Esophagus squamous epithelium (tissue), 5 donors: ENCODE measurements at regions not wholly inside any gene's neighbourhood (a gene's known extent, or its start where the extent isn't known, plus 50 kb on each side); places are given as distances from the start of the nearest gene placed in this dataset.
"Not testable (repeated sequence)": the region's sequence is repeated elsewhere in the genome, so short reads cannot be mapped to it uniquely, and the experiment has no call there.

Experiments used
- DNase-seq: peaks from one replicate; lab custom pipeline; 2025; lab: John Stamatoyannopoulos, UW
- H3K27ac ChIP-seq, 4 donors: fragments of 200-600 bp; sonication (generic); one replicate each; pipeline ENCODE4 v1.5.1; 2016 to 2019; ENCODE audit warnings: mild to moderate bottlenecking in 1 of 4
- H3K27me3 ChIP-seq, 4 donors: fragments of 200-600 bp; sonication (generic); 1 replicate in 3 of 4; 2 replicates in 1 of 4; pipeline versions ENCODE4 v1.5.1 to v1.6.0; 2017 to 2021; ENCODE audit warnings: antibody characterized with exemption in 1 of 4
- H3K36me3 ChIP-seq, 3 donors: fragments of 200-600 bp; sonication (generic); one replicate each; pipeline ENCODE4 v1.5.1; 2016 to 2019
- H3K4me1 ChIP-seq, 3 donors: fragments of 200-600 bp; sonication (generic); one replicate each; pipeline ENCODE4 v1.5.1; 2017 to 2019
- H3K4me3 ChIP-seq, 4 donors: fragments of 200-600 bp; sonication (generic); 1 replicate in 3 of 4; 2 replicates in 1 of 4; pipeline ENCODE4 v1.5.1; 2016 to 2019; ENCODE audit warnings: mild to moderate bottlenecking in 2 of 4, moderate library complexity in 1 of 4
- H3K9me3 ChIP-seq, 3 donors: fragments of 200-600 bp; sonication (generic); one replicate each; pipeline ENCODE4 v1.5.1; 2016 to 2019
- POLR2A ChIP-seq, 4 donors: fragments of 450-650 bp; IDR thresholded peaks; one replicate each; pipeline ENCODE4 v1.6.1; 2017; ENCODE audit warnings: antibody characterized with exemption in 4 of 4, mild to moderate bottlenecking in 4 of 4, moderate library complexity in 3 of 4
- WGBS, 2 donors: methylation state at CpG; one replicate each; pipeline ENCODE4 v1.1.5; 2018; 5-methylcytosine and 5-hydroxymethylcytosine counted together
- intact Hi-C: fragments of 100-400 bp; cut with DNase I; formaldehyde crosslinking; loops from one replicate; pipeline ENCODE4 v1.15.0; 2022
- TF ChIP-seq, protein P1 (sequence below), 6 experiments: fragments of 450-650 bp in 4 of 6; fragments of 200-600 bp in 2 of 6; sonication (generic) in 2 of 6; IDR thresholded peaks; one replicate each; pipeline ENCODE4 v1.5.1; 2016 to 2019; ENCODE audit warnings: antibody characterized with exemption in 6 of 6, mild to moderate bottlenecking in 4 of 6, moderate library complexity in 4 of 6
- donor health status: DM: yes; HTN: yes; CAD: no.

- Histone ChIP-seq H3K9me3 (no peaks in the 10 kb centered on the region), H3K27me3 (no peaks in the 10 kb centered on the region), H3K4me3 (no peak overlapping the region), H3K4me1 (peaks cover 0 to 21% (median 0%) of the 10 kb centered on the region in 3 donors), H3K27ac (no peak overlapping the region), H3K36me3 (no peaks in the 10 kb centered on the region)
- 55 to 57% methylated on average over 13 of the region's 13 CpGs for WGBS, 2 donors
- intact Hi-C loops, result no loop called here
- no peak for TF ChIP-seq POLR2A (IDR thresholded peaks at IDR 0.05)
- TF ChIP-seq, protein P1, sequence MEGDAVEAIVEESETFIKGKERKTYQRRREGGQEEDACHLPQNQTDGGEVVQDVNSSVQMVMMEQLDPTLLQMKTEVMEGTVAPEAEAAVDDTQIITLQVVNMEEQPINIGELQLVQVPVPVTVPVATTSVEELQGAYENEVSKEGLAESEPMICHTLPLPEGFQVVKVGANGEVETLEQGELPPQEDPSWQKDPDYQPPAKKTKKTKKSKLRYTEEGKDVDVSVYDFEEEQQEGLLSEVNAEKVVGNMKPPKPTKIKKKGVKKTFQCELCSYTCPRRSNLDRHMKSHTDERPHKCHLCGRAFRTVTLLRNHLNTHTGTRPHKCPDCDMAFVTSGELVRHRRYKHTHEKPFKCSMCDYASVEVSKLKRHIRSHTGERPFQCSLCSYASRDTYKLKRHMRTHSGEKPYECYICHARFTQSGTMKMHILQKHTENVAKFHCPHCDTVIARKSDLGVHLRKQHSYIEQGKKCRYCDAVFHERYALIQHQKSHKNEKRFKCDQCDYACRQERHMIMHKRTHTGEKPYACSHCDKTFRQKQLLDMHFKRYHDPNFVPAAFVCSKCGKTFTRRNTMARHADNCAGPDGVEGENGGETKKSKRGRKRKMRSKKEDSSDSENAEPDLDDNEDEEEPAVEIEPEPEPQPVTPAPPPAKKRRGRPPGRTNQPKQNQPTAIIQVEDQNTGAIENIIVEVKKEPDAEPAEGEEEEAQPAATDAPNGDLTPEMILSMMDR (IDR thresholded peaks at IDR 0.05), result no peak
- DNase-seq, result no peak
These were observed 92.1 kb upstream of the CREB1 start for GRCh38 chr2:207437524-207438143.

DNA sequence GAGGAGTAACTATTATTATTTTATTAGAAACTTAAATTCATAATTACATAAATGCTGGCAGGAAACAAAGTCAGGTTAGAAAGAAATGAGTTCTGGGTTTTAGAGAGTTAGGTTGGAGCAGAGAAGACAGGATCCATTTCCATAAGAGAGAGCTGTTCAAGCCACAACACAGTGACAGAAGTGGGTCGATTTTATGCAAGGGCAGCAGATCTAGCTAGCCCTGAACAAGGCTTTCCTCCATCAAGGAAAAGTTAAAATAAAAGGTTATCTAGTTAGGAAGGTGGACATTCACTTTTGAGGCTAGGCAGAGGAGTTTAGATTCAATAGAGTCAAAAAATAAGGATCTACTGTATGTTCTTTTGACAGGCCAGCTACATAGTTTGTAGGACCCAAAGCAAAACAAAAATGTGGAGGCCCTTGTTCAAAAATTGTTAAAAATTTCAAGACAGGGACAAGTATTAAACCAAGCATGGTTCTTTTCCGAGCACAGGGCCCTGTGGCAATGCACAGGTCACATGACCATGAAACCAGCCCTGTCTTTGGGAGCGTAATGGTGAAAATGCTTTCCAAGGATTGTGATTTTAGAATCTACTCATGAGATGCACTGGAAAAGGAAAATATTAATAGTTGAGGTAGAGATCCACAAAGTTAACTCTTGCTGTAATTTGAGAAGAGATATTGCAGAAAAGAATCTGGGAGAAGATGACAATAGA lies 91.2 kb upstream of the CREB1 start:
- no peaks in the 10 kb centered on the region for H3K36me3 ChIP-seq
- no peak for TF ChIP-seq POLR2A (IDR thresholded peaks at IDR 0.05)
- TF ChIP-seq, protein P1 (IDR thresholded peaks at IDR 0.05), result no peak

GRCh38 chr2:207439881-207440280 lies 89.9 kb upstream of the CREB1 start:
- H3K4me1 ChIP-seq, result peaks cover 0 to 11% (median 0%) of the 10 kb centered on the region in 3 donors
- H3K9me3 ChIP-seq, H3K36me3 ChIP-seq, H3K4me3 ChIP-seq, H3K27ac ChIP-seq, DNase-seq, H3K27me3 ChIP-seq, intact Hi-C loops: not testable (repeated sequence)

More for the DNA sequence above, 91.2 kb upstream of the CREB1 start:
- intact Hi-C loops, result no loop called here
- H3K27ac ChIP-seq, result no peak overlapping the region
- no peak for DNase-seq
- H3K27me3 ChIP-seq, result no peaks in the 10 kb centered on the region
- no peaks in the 10 kb centered on the region for H3K9me3 ChIP-seq
- H3K4me1 ChIP-seq, result peaks cover 0 to 21% (median 0%) of the 10 kb centered on the region in 3 donors
- H3K4me3 ChIP-seq, result no peak overlapping the region
- WGBS, 2 donors, result 84 to 91% methylated on average over 3 of the region's 3 CpGs

DNA sequence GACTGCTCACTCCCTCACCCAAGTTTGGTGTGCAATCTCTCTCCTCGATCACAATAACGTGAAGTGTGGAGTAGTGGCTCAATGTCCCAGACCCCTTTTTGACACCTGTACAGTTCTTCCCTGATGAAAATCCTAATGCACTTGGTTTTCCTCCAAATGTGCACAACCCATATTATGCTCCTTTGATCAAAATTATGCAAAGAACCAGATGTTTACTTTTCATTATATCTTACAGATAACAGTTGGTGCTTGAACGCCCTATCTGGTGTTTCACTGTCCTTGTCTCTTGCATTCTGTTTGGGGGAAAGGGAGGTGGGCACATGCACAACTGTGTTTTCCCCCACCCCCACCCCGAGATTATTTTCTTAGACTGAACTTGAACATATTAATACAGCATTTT lies 85.0 kb upstream of the CREB1 start:
- DNase-seq, result no peak
- no peak overlapping the region for H3K27ac ChIP-seq
- no peak overlapping the region for H3K4me3 ChIP-seq
- H3K36me3 ChIP-seq, result no peaks in the 10 kb centered on the region
- no peaks in the 10 kb centered on the region for H3K4me1 ChIP-seq
- intact Hi-C loops, result no loop called here
- no peaks in the 10 kb centered on the region for H3K9me3 ChIP-seq
- no peaks in the 10 kb centered on the region for H3K27me3 ChIP-seq
- no peak for TF ChIP-seq POLR2A (IDR thresholded peaks at IDR 0.05)
- TF ChIP-seq, protein P1 (IDR thresholded peaks at IDR 0.05), result no peak
- WGBS, 2 donors, result 83% methylated on average over 4 of the region's 4 CpGs

DNA sequence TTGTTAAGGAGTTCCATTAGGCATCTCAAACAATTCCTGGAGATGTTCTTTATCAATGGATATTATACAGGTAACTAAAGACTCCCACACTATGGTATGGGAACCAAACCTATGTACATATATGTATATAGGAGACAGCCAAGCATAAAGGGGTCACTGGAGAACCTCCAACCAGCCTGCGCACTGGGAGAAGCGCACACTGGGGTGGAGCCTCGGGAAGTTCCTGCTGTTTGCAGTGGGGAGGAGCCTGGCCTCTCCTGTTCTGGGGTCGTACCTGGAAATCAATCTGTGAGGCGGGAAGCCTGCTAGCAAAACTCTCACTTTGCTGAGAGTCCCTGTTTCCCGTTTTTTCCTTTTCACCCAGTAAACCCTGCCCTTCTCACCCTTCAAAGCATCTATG lies 83.1 kb upstream of the CREB1 start:
- TF ChIP-seq POLR2A (IDR thresholded peaks at IDR 0.05), result no peak
- TF ChIP-seq, protein P1 (IDR thresholded peaks at IDR 0.05), result no peak
- no peak for DNase-seq
- Histone ChIP-seq H3K27me3 (no peaks in the 10 kb centered on the region), H3K36me3 (no peaks in the 10 kb centered on the region), H3K27ac (no peak overlapping the region), H3K4me3 (no peak overlapping the region), H3K9me3 (no peaks in the 10 kb centered on the region), H3K4me1 (no peaks in the 10 kb centered on the region)
- intact Hi-C loops, result no loop called here
- 57 to 65% methylated on average over 6 of the region's 6 CpGs for WGBS, 2 donors
